GM12878 (cell line): ENCODE measurements at regions not wholly inside any gene's neighbourhood (a gene's known extent, or its start where the extent isn't known, plus 50 kb on each side); places are given as distances from the start of the nearest gene placed in this dataset.

ENCODE experiments used
- ATAC-seq: fragments of 200-7000 bp; cut with Tn5 transposase; 3 replicates; pipeline ENCODE4 v1.9.1; 2020; ENCODE audit warnings: mild to moderate bottlenecking, moderate library complexity
- BruUV-seq: library from RNA; stranded (reverse); fragments of 400-500 nt; replicated peaks from 2 replicates; lab custom pipeline; 2021; lab: Mats Ljungman, UMichigan
- CTCF ChIA-PET: fragments of 300-600 bp; sonication (Branson Sonifier 250); formaldehyde crosslinking; extraction: SDS; loops from one replicate; lab custom pipeline; 2021; ENCODE audit warnings: inconsistent platforms; lab: Yijun Ruan, JAX
- POLR2A ChIA-PET: fragments of 350-600 bp; formaldehyde crosslinking; extraction: SDS; loops from one replicate; lab custom pipeline; 2021; ENCODE audit warnings: inconsistent platforms; lab: Charles Lee
- RAD21 ChIA-PET: fragments of 300-600 bp; sonication (Branson Sonifier 250); formaldehyde crosslinking; loops from one replicate; lab custom pipeline; 2023; ENCODE audit warnings: antibody characterized with exemption; ENCODE audit not compliant: unreplicated experiment; lab: Charles Lee
- SMC1A ChIA-PET: fragments of 300-600 bp; sonication (Branson Sonifier 250); formaldehyde crosslinking; loops from one replicate; lab custom pipeline; 2023; ENCODE audit not compliant: unreplicated experiment, uncharacterized antibody; lab: Charles Lee
- DNase-seq: peaks from one replicate; pipeline ENCODE4 v3.0.0-alpha.2; 2011; ENCODE audit warnings: low read depth, low spot score
- FAIRE-seq: peaks from 3 replicates; lab custom pipeline; 2011; peaks lifted over from hg19 to GRCh38; lab: Jason Lieb, UNC
- H2AFZ ChIP-seq: 2 replicates; pipeline ENCODE4 v1.6.0; 2011; ENCODE audit warnings: low read depth, low read length, control low read depth; ENCODE audit not compliant: control insufficient read depth
- H3K27ac ChIP-seq: 2 replicates; pipeline ENCODE4 v1.5.1; 2011; ENCODE audit warnings: control low read depth; ENCODE audit not compliant: control insufficient read depth, insufficient read depth
- H3K27me3 ChIP-seq, 2 experiments: replicated peaks in 1 of 2; 2 replicates each; pipeline versions ENCODE4 v1.6.0 to v1.6.1; 2011; ENCODE audit warnings: low read length in 1 of 2; ENCODE audit not compliant: control insufficient read depth in 2 of 2, insufficient read depth in 2 of 2
- H3K36me3 ChIP-seq, 2 experiments: 2 replicates each; pipeline ENCODE4 v1.5.1; 2011; ENCODE audit warnings: low read length in 1 of 2; ENCODE audit not compliant: control insufficient read depth in 2 of 2, insufficient read depth in 2 of 2
- H3K4me1 ChIP-seq: 2 replicates; pipeline ENCODE4 v1.6.1; 2011; ENCODE audit warnings: mild to moderate bottlenecking, low read length, moderate library complexity, mixed read lengths; ENCODE audit not compliant: control insufficient read depth, insufficient read depth
- H3K4me2 ChIP-seq: 2 replicates; pipeline ENCODE4 v1.6.0; 2011; ENCODE audit warnings: control low read depth; ENCODE audit not compliant: control insufficient read depth, insufficient read depth
- H3K4me3 ChIP-seq: fragments of 200-600 bp; sonication (generic); 2 replicates; pipeline ENCODE4 v1.5.1; 2016
- H3K79me2 ChIP-seq: 2 replicates; pipeline ENCODE4 v1.6.0; 2011; ENCODE audit warnings: low read length; ENCODE audit not compliant: control insufficient read depth, insufficient read depth
- H3K9ac ChIP-seq: 2 replicates; pipeline ENCODE4 v1.8.0; 2011; ENCODE audit warnings: low read length, control low read depth, mixed read lengths; ENCODE audit not compliant: control insufficient read depth, insufficient read depth
- H3K9me3 ChIP-seq: replicated peaks from 3 replicates; pipeline ENCODE4 v1.5.1; 2011; ENCODE audit warnings: mild to moderate bottlenecking, low read length; ENCODE audit not compliant: control insufficient read depth, insufficient read depth
- H4K20me1 ChIP-seq: 2 replicates; pipeline ENCODE4 v1.6.0; 2011; ENCODE audit not compliant: control insufficient read depth, insufficient read depth
- ATF3 ChIP-seq: IDR thresholded peaks from 2 replicates; pipeline ENCODE4 v1.6.1; 2011; ENCODE audit warnings: low read depth, mild to moderate bottlenecking, low read length, moderate library complexity, borderline replicate concordance; ENCODE audit errors: extremely low read depth
- CBX5 ChIP-seq: sonication (generic); IDR thresholded peaks from 2 replicates; pipeline ENCODE4 v1.6.1; 2016; ENCODE audit warnings: low read depth, moderate library complexity, mild to moderate bottlenecking, inconsistent platforms
- CEBPZ ChIP-seq: fragments of 150-350 bp; IDR thresholded peaks from 2 replicates; pipeline ENCODE4 v1.6.1; 2016; ENCODE audit warnings: low read depth, low read length
- HSF1 ChIP-seq: fragments of 150-350 bp; IDR thresholded peaks from 2 replicates; pipeline ENCODE4 v1.6.1; 2014; ENCODE audit warnings: mild to moderate bottlenecking, low read depth, low read length
- MTA2 ChIP-seq: fragments of 450-650 bp; IDR thresholded peaks from 2 replicates; pipeline ENCODE4 v1.6.1; 2016; ENCODE audit warnings: low read depth, mild to moderate bottlenecking, moderate library complexity
- NKRF ChIP-seq: fragments of 450-650 bp; conservative IDR thresholded peaks from 2 replicates; pipeline ENCODE4 v1.6.1; 2017; ENCODE audit warnings: mild to moderate bottlenecking, moderate library complexity
- POU2F2 ChIP-seq: IDR thresholded peaks from 3 replicates; pipeline ENCODE4 v1.6.1; 2011; ENCODE audit warnings: low read depth, mild to moderate bottlenecking, low read length, borderline replicate concordance
- SKIL ChIP-seq: fragments of 450-650 bp; IDR thresholded peaks from 2 replicates; pipeline ENCODE4 v1.6.1; 2017; ENCODE audit warnings: mild to moderate bottlenecking, low read depth, inconsistent platforms; ENCODE audit not compliant: poor library complexity, severe bottlenecking
- SMAD1 ChIP-seq: fragments of 450-650 bp; IDR thresholded peaks from 2 replicates; pipeline ENCODE4 v1.6.1; 2018; ENCODE audit warnings: mild to moderate bottlenecking, low read depth; ENCODE audit not compliant: partially characterized antibody
- ZNF592 ChIP-seq: fragments of 450-650 bp; IDR thresholded peaks from 2 replicates; pipeline ENCODE4 v1.6.1; 2017; ENCODE audit warnings: mild to moderate bottlenecking, moderate library complexity
- WGBS: methylation state at CpG from one replicate; pipeline ENCODE4 v1.1.6; 2016; ENCODE audit warnings: low lambda C conversion rate; ENCODE audit not compliant: insufficient replicate concordance, insufficient coverage; ENCODE audit errors: missing lambda C conversion rate; 5-methylcytosine and 5-hydroxymethylcytosine counted together
- in situ Hi-C: fragments of 300-500 bp; cut with MboI; formaldehyde crosslinking; loops from 9 replicates; pipeline ENCODE4 v1.14.3; 2018; ENCODE audit warnings: mixed read lengths
- intact Hi-C: fragments of 100-400 bp; cut with micrococcal nuclease; formaldehyde crosslinking; loops from one replicate; pipeline ENCODE4 v1.14.2; 2022; ENCODE audit not compliant: unreplicated experiment

GRCh38 chr13:37368501-37368900 is 230.1 kb downstream of the POSTN start:
- Histone ChIP-seq H3K79me2 (no peaks in the 10 kb centered on the region), H3K27me3 (no peaks in the 10 kb centered on the region), H3K36me3 (no peaks in the 10 kb centered on the region), H3K4me3 (no peak overlapping the region), H3K4me2 (no peak overlapping the region), H4K20me1 (no peaks in the 10 kb centered on the region), H3K9ac (no peak overlapping the region), H2AFZ (no peak overlapping the region), H3K27ac (no peak overlapping the region), H3K9me3 (no peaks in the 10 kb centered on the region), H3K4me1 (no peaks in the 10 kb centered on the region)
- ATAC-seq (no peak), FAIRE-seq (no peak), DNase-seq (no peak)
- SMC1A ChIA-PET: no interaction called here
- intact Hi-C loops: no loop called here
- in situ Hi-C loops: no loop called here
- BruUV-seq: no TSS peak
- POLR2A ChIA-PET: no interaction called here
- RAD21 ChIA-PET: no interaction called here
- CTCF ChIA-PET: interaction anchor here (1.1 kb wide), 1 partner anchor 15 kb away, joined by 3 read pairs; no protein-coding TSS in a partner anchor
- 0% methylated on average over 4 of the region's 4 CpGs for WGBS
- TF ChIP-seq SMAD1 (no peak), SKIL (no peak), CBX5 (no peak), MTA2 (no peak), POU2F2 (no peak), CEBPZ (no peak), ZNF592 (no peak), ATF3 (no peak), HSF1 (no peak), NKRF (no peak)
